SK-N-SH treated with all-trans-retinoic acid at 6 μM for 48 hours (cell line): ENCODE measurements at regions not wholly inside any gene's neighbourhood (a gene's known extent, or its start where the extent isn't known, plus 50 kb on each side); places are given as distances from the start of the nearest gene placed in this dataset.

Experiments
- BACH2 ChIP-seq: fragments of 250-450 bp; sonication (Bioruptor Pico); IDR thresholded peaks from 2 replicates; pipeline ENCODE4 v1.9.0; 2021; ENCODE audit warnings: mild to moderate bottlenecking, borderline replicate concordance
- ESRRG ChIP-seq: fragments of 250-450 bp; sonication (Bioruptor Pico); IDR thresholded peaks from 2 replicates; pipeline ENCODE4 v1.6.1; 2021; ENCODE audit warnings: mild to moderate bottlenecking
- TF ChIP-seq, protein P1 (sequence below): fragments of 250-450 bp; sonication (Bioruptor Pico); IDR thresholded peaks from 2 replicates; pipeline ENCODE4 v1.5.1; 2020; ENCODE audit warnings: low read depth, mild to moderate bottlenecking, moderate library complexity

DNA sequence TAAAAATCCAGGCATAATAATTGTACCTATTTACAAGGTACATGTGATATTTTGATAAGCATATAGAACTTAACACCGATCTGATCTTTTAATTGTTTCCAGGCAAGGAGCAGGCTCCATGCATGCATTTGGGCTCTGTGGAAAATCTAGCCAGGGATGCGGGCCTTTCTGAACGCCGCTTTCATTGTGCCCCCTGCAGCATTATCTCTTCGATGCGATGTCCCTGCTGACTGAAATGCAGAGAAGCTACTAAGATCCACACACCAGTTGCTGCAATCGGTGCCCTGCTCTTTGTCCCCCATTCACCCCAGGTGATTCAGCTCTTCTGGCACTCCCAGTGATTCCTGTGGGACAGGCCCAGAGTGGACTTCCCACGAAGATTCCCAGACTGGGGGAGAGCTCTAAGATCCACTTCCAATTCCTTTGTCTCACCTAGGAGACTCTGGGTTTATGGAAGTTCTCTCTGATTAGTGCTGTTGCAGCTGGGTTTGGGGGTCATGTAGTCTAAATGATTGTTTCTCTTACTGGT, 254.3 kb upstream of the AGA start:
- TF ChIP-seq, protein P1, sequence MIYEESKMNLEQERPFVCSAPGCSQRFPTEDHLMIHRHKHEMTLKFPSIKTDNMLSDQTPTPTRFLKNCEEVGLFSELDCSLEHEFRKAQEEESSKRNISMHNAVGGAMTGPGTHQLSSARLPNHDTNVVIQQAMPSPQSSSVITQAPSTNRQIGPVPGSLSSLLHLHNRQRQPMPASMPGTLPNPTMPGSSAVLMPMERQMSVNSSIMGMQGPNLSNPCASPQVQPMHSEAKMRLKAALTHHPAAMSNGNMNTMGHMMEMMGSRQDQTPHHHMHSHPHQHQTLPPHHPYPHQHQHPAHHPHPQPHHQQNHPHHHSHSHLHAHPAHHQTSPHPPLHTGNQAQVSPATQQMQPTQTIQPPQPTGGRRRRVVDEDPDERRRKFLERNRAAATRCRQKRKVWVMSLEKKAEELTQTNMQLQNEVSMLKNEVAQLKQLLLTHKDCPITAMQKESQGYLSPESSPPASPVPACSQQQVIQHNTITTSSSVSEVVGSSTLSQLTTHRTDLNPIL: no peak
- TF ChIP-seq ESRRG (CRISPR knock-in tag) (no peak), BACH2 (CRISPR knock-in tag) (no peak)
